WERI-Rb-1 (cell line): ENCODE measurements at regions not wholly inside any gene's neighbourhood (a gene's known extent, or its start where the extent isn't known, plus 50 kb on each side); places are given as distances from the start of the nearest gene placed in this dataset.
"Not testable (repeated sequence)": the region's sequence is repeated elsewhere in the genome, so short reads cannot be mapped to it uniquely, and the experiment has no call there.

Source experiments
- DNase-seq: peaks from one replicate; pipeline ENCODE4 v3.0.0-alpha.2; 2020
- H3K27ac ChIP-seq: fragments of 250-450 bp; sonication (Bioruptor Pico); 2 replicates; pipeline ENCODE4 v1.5.1; 2020; ENCODE audit warnings: mild to moderate bottlenecking, moderate library complexity
- H3K27me3 ChIP-seq: fragments of 250-450 bp; sonication (Bioruptor Pico); 2 replicates; pipeline ENCODE4 v1.5.1; 2021; ENCODE audit warnings: mild to moderate bottlenecking, low read depth, moderate library complexity; ENCODE audit not compliant: insufficient read depth, severe bottlenecking
- H3K36me3 ChIP-seq: fragments of 250-450 bp; sonication (Bioruptor Pico); 2 replicates; pipeline ENCODE4 v1.5.1; 2020; ENCODE audit warnings: mild to moderate bottlenecking, moderate library complexity
- H3K4me3 ChIP-seq: 2 replicates; pipeline ENCODE4 v1.5.1; 2011; ENCODE audit warnings: low read depth, mild to moderate bottlenecking, control low read depth, low read length
- H3K9me3 ChIP-seq: fragments of 250-450 bp; sonication (Bioruptor Pico); 2 replicates; pipeline ENCODE4 v1.5.1; 2021; ENCODE audit warnings: mild to moderate bottlenecking, moderate library complexity; ENCODE audit not compliant: severe bottlenecking
- CTCF ChIP-seq: IDR thresholded peaks from 2 replicates; pipeline ENCODE4 v1.5.1; 2011; ENCODE audit warnings: low read depth, mild to moderate bottlenecking, control low read depth, inconsistent platforms, low read length

DNA sequence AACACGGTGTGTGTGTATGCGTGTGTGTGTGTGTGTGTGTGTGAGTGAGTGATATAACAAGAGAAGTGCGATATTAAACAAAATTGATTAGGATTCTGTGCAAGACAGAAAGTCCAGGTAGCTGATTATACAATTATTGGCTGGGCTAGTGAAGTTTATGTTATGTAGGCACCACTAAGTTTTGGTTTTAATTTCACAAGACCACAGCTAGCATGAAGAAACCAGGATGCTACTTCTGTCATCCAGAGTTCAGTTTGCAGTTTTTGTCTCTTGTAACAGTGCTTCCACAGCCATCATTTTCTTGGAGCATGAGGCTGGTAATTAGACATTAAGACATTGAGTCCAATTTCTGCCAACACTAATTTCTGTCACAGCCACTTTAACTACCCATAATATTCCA lies 1590.2 kb upstream of the B3GALT2 start:
- no peak for DNase-seq
- H3K27me3 ChIP-seq, result no peaks in the 10 kb centered on the region
- no peak overlapping the region for H3K4me3 ChIP-seq
- H3K36me3 ChIP-seq, result no peaks in the 10 kb centered on the region
- no peaks in the 10 kb centered on the region for H3K9me3 ChIP-seq
- H3K27ac ChIP-seq, result no peak overlapping the region
- no peak for TF ChIP-seq CTCF

- TF ChIP-seq CTCF, result no peak
- no peak for DNase-seq
- no peaks in the 10 kb centered on the region for H3K27me3 ChIP-seq
- no peaks in the 10 kb centered on the region for H3K9me3 ChIP-seq
- no peaks in the 10 kb centered on the region for H3K36me3 ChIP-seq
- no peak overlapping the region for H3K4me3 ChIP-seq
- no peak overlapping the region for H3K27ac ChIP-seq
Measured at GRCh38 chr1:194774535-194774934, 1588.1 kb upstream of the B3GALT2 start.

GRCh38 chr1:194755241-194755994 lies 1569.0 kb upstream of the B3GALT2 start:
- Histone ChIP-seq H3K27ac (no peak overlapping the region), H3K9me3 (peaks cover 10% of the 10 kb centered on the region), H3K4me3 (no peak overlapping the region), H3K36me3 (no peaks in the 10 kb centered on the region), H3K27me3 (no peaks in the 10 kb centered on the region)
- TF ChIP-seq CTCF, result no peak
- DNase-seq, result no peak

- H3K36me3 ChIP-seq, H3K27ac ChIP-seq, H3K27me3 ChIP-seq, DNase-seq, H3K4me3 ChIP-seq, H3K9me3 ChIP-seq: not testable (repeated sequence)
Measured at GRCh38 chr1:194738843-194739242, 1552.4 kb upstream of the B3GALT2 start.

DNA sequence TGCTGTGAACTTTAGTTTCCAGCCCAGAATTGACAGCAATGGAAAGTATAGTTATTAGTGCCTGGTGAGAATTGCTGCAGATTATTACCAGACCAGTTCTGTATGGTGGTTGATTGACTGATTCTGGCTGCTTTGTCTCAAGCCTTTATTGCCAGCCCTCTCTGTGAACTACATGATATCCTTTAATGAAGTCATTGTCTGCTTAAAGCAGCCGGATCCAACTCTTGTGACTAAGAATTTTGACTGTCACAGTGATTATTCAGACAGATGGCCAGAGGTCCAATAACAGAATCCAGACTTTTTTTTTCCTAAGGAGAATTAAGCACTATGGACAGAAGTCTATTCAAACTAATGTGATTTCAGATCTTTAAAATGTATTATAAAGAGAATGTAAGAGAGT lies 1548.6 kb upstream of the B3GALT2 start:
- Histone ChIP-seq H3K27me3 (no peaks in the 10 kb centered on the region), H3K27ac (peak overlapping the region; percentile 41), H3K36me3 (no peaks in the 10 kb centered on the region), H3K4me3 (no peak overlapping the region), H3K9me3 (no peaks in the 10 kb centered on the region)
- peak; percentile 51 for DNase-seq
- no peak for TF ChIP-seq CTCF

- no peak overlapping the region for H3K4me3 ChIP-seq
- TF ChIP-seq CTCF, result no peak
- DNase-seq, result no peak
- H3K27me3 ChIP-seq, result no peaks in the 10 kb centered on the region
- H3K36me3 ChIP-seq, result no peaks in the 10 kb centered on the region
- H3K27ac ChIP-seq, result no peak overlapping the region
- H3K9me3 ChIP-seq, result no peaks in the 10 kb centered on the region
Measured at GRCh38 chr1:194731025-194731424, 1544.6 kb upstream of the B3GALT2 start.
